Fibroblast of skin of scalp (primary cell): ENCODE measurements at regions not wholly inside any gene's neighbourhood (a gene's known extent, or its start where the extent isn't known, plus 50 kb on each side); places are given as distances from the start of the nearest gene placed in this dataset.
A peak's percentile ranks its signal among the peaks of the same experiment; 100 is the strongest.
"Not testable (repeated sequence)": the region's sequence is repeated elsewhere in the genome, so short reads cannot be mapped to it uniquely, and the experiment has no call there.

Source experiments
- DNase-seq: peaks from one replicate; pipeline ENCODE4 v3.0.0-alpha.2; 2013

DNA sequence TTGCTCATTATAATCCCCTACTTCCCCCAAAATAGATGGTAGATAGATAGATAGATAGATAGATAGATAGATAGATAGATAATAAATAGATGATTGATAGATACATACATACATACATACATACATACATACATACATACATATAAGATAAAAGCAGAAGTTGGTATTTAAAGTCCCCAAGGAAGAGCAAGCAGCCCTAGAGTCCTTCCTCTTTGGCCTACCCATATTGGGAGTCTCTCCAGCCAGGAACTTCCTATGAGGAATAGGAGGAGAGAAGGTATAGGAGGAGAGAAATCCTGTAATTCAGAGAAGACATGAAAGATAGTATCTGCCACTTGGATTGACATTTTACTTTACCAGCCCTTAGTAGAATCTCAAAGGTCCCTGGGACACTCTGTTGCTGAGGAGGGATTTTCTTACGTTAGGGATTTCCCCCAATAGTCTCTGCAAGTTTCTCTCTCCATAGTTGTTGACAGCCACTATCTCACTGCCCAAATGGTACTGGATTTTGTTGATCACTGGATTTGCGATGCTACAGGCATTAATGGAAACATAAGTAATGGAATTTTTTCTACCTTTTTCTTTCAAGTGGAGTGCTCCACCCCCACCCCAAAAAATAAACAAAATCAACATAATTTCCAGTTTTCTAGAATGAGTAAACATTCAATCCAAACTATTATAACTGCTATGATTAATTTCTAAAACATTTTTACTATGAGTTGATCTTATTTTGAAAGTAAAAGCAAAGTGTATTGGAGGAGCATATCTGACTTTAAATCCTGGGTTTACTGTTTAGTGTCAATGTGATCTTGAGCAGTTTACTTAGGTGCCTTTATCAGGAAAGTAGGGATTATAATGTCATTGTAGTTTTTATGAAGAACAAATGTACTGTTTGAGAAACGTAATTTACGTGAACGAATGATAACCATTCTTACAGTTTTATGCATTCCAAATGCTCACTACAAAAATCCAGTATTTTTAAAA lies 93.2 kb upstream of the TNFSF4 start:
- DNase-seq: no peak

DNA sequence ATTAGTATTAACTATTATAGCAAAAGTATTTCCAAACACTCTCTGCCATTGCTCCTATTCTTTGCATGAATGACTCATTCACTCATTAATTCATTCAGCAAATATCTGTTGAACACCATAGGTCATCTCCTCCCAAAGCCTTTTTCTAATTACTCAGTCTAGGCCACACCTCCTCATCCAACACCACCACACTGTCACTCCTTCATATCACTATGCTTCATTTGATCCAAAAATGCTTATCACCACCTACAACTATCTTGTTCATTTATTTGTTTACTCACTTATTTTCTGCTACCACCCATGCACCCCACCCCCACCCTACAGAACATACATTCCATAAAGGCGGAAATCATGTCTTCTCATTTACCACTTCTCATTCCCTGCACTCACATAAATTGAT lies 94.4 kb upstream of the TNFSF4 start:
- DNase-seq: no peak

- no peak for DNase-seq
Observed at GRCh38 chr1:173302366-173302765, 95.2 kb upstream of the TNFSF4 start.

- DNase-seq: no peak
Observed at GRCh38 chr1:173302890-173303829, 96.0 kb upstream of the TNFSF4 start.

- DNase-seq: no peak
Observed at GRCh38 chr1:173303984-173304383, 96.9 kb upstream of the TNFSF4 start.

GRCh38 chr1:173304529-173305227 lies 97.5 kb upstream of the TNFSF4 start:
- no peak for DNase-seq

- no peak for DNase-seq
Observed at GRCh38 chr1:173307845-173308244, 100.7 kb upstream of the TNFSF4 start.

- no peak for DNase-seq
Observed at GRCh38 chr1:173314656-173315055, 107.5 kb upstream of the TNFSF4 start.

DNA sequence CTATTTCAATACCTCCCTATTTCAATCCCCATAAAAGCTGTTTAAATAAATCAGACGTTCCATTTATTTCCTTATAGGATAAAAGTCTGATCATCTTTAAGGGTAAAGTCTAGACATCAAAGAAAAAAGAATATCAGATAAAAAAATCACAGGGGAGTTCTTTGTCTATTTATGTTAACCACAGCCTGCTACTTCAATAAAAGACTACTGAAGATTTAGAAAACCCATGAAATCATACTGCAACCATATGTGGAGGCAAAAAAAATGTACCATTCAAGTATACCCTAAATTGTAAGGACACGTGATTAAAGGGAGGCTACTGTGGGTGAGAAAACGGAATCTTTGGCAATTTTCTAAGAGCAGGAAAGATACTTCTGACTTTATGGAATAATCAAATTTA lies 108.2 kb upstream of the TNFSF4 start:
- no peak for DNase-seq

GRCh38 chr1:173318788-173319187 lies 111.7 kb upstream of the TNFSF4 start:
- DNase-seq: no peak

DNA sequence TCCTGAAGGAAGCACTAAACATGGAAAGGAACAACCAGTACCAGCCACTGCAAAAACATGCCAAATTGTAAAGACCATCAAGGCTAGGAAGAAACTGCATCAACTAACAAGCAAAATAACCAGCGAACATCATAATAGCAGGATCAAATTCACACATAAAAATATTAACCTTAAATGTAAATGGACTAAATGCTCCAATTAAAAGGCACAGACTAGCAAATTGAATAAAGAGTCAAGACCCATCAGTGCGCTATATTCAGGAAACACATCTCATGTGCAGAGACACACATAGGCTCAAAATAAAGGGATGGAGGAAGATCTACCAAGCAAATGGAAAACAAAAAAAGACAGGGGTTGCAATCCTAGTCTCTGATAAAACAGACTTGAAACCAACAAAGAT lies 117.2 kb upstream of the TNFSF4 start:
- not testable (repeated sequence) for DNase-seq

GRCh38 chr1:173327987-173328386 lies 120.9 kb upstream of the TNFSF4 start:
- not testable (repeated sequence) for DNase-seq

DNA sequence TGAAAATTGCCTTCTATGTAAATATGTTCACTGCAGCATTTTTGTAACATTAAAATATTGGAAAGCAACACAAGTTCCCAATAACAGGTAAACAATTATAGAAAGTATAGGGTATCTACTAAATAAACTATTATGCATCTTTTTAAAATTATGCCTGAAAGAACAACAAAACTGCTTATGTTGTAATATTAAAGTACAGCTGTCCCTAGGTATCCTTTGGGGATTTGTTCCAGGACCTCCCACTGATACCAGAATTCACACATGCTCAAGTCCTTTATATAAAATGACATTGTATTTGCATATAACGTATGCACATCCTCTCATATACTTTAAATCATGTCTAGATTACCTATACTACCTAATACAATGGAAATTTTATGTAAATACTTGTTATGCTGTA lies 121.8 kb upstream of the TNFSF4 start:
- no peak for DNase-seq

GRCh38 chr1:173329726-173330125 lies 122.6 kb upstream of the TNFSF4 start:
- DNase-seq: peak; percentile 68

- peak; percentile 69 for DNase-seq
Observed at GRCh38 chr1:173330149-173330951, 123.2 kb upstream of the TNFSF4 start.

DNA sequence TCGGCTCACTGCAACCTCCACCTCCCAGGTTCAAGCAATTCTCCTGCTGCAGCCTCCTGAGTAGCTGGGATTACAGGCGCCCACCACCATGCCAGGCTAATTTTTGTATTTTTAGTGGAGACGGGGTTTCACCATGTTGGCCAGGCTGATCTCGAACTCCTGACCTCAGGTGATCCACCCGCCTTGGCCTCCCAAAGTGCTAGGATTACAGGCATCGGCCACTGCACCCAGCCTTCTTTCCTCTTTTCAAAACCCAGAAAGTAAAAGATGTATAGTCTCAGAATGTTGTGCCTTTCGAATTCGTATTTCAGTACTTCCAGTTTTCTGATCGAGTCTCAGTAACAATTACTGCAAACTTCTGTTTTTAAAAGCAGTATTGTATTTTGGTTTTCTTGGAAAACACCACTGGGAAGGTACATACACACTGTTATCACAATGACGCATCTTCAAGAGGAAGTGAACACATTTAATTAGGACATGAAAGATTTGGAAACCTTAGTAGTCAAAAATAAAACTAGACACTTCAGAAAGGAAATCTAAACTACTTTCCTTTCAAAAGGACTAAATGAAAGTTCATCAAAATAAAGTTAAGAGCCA lies 123.9 kb upstream of the TNFSF4 start:
- DNase-seq: not testable (repeated sequence)

GRCh38 chr1:173332026-173332425 lies 124.9 kb upstream of the TNFSF4 start:
- DNase-seq: peak; percentile 35

- DNase-seq: peak; percentile 35
Observed at GRCh38 chr1:173333581-173333980, 126.5 kb upstream of the TNFSF4 start.

GRCh38 chr1:173337126-173337525 lies 130.0 kb upstream of the TNFSF4 start:
- DNase-seq: no peak

GRCh38 chr1:173341307-173341706 lies 134.2 kb upstream of the TNFSF4 start:
- peak; percentile 57 for DNase-seq

GRCh38 chr1:173341971-173342370 lies 134.8 kb upstream of the TNFSF4 start:
- DNase-seq: no peak
